ENCODE measurements at regions not wholly inside any gene's neighbourhood (a gene's known extent, or its start where the extent isn't known, plus 50 kb on each side); places are given as distances from the start of the nearest gene placed in this dataset.
"Not testable (repeated sequence)": the region's sequence is repeated elsewhere in the genome, so short reads cannot be mapped to it uniquely, and the experiment has no call there.

- no peak overlapping the region for H3K27ac ChIP-seq
- no peaks in the 10 kb centered on the region for H3K4me1 ChIP-seq (ENCODE audit: low read depth)
- H3K36me3 ChIP-seq, result no peaks in the 10 kb centered on the region
- no peak overlapping the region for H3K4me3 ChIP-seq
- H3K9me3 ChIP-seq (ENCODE audit: low read depth), result no peaks in the 10 kb centered on the region
- H3K27me3 ChIP-seq, result no peaks in the 10 kb centered on the region
- TF ChIP-seq, protein P1, sequence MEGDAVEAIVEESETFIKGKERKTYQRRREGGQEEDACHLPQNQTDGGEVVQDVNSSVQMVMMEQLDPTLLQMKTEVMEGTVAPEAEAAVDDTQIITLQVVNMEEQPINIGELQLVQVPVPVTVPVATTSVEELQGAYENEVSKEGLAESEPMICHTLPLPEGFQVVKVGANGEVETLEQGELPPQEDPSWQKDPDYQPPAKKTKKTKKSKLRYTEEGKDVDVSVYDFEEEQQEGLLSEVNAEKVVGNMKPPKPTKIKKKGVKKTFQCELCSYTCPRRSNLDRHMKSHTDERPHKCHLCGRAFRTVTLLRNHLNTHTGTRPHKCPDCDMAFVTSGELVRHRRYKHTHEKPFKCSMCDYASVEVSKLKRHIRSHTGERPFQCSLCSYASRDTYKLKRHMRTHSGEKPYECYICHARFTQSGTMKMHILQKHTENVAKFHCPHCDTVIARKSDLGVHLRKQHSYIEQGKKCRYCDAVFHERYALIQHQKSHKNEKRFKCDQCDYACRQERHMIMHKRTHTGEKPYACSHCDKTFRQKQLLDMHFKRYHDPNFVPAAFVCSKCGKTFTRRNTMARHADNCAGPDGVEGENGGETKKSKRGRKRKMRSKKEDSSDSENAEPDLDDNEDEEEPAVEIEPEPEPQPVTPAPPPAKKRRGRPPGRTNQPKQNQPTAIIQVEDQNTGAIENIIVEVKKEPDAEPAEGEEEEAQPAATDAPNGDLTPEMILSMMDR (IDR thresholded peaks at IDR 0.05; ENCODE audit: low read depth, low read length), result no peak
- DNase-seq (ENCODE audit: low read depth in 1 of 2, low spot score in 1 of 2), result no peak
Observed at GRCh38 chr6:147991961-147992360, 350.7 kb upstream of the SASH1 start.

GRCh38 chr6:147999001-147999540, 343.6 kb upstream of the SASH1 start:
- H3K4me1 ChIP-seq (ENCODE audit: low read depth), result no peaks in the 10 kb centered on the region
- H3K27me3 ChIP-seq, result no peaks in the 10 kb centered on the region
- TF ChIP-seq, protein P1 (IDR thresholded peaks at IDR 0.05; ENCODE audit: low read depth, low read length), result no peak
- DNase-seq (ENCODE audit: low read depth in 1 of 2, low spot score in 1 of 2), result no peak
- H3K9me3 ChIP-seq (ENCODE audit: low read depth), result no peaks in the 10 kb centered on the region
- no peak overlapping the region for H3K27ac ChIP-seq
- no peaks in the 10 kb centered on the region for H3K36me3 ChIP-seq
- H3K4me3 ChIP-seq, result no peak overlapping the region

GRCh38 chr6:148001844-148002642, 340.6 kb upstream of the SASH1 start:
- Histone ChIP-seq H3K27me3 (no peaks in the 10 kb centered on the region), H3K27ac (no peak overlapping the region), H3K36me3 (no peaks in the 10 kb centered on the region), H3K4me3 (no peak overlapping the region), H3K9me3 (ENCODE audit: low read depth) (no peaks in the 10 kb centered on the region), H3K4me1 (ENCODE audit: low read depth) (no peaks in the 10 kb centered on the region)
- DNase-seq (ENCODE audit: low read depth in 1 of 2, low spot score in 1 of 2), result no peak
- TF ChIP-seq, protein P1 (IDR thresholded peaks at IDR 0.05; ENCODE audit: low read depth, low read length), result no peak

- no peaks in the 10 kb centered on the region for H3K4me1 ChIP-seq (ENCODE audit: low read depth)
- H3K9me3 ChIP-seq (ENCODE audit: low read depth), result no peaks in the 10 kb centered on the region
- DNase-seq (ENCODE audit: low read depth in 1 of 2, low spot score in 1 of 2), result peak in 1 of 2 donors; percentile 11
- TF ChIP-seq, protein P1 (IDR thresholded peaks at IDR 0.05; ENCODE audit: low read depth, low read length), result no peak
- no peak overlapping the region for H3K4me3 ChIP-seq
- no peaks in the 10 kb centered on the region for H3K36me3 ChIP-seq
- H3K27ac ChIP-seq, result no peak overlapping the region
- no peaks in the 10 kb centered on the region for H3K27me3 ChIP-seq
Observed at GRCh38 chr6:148004651-148005050, 338.0 kb upstream of the SASH1 start.

GRCh38 chr6:148005806-148006205, 336.8 kb upstream of the SASH1 start:
- Histone ChIP-seq H3K4me3 (no peak overlapping the region), H3K4me1 (ENCODE audit: low read depth) (no peaks in the 10 kb centered on the region), H3K9me3 (ENCODE audit: low read depth) (no peaks in the 10 kb centered on the region), H3K27ac (no peak overlapping the region), H3K36me3 (no peaks in the 10 kb centered on the region), H3K27me3 (no peaks in the 10 kb centered on the region)
- TF ChIP-seq, protein P1 (IDR thresholded peaks at IDR 0.05; ENCODE audit: low read depth, low read length), result no peak
- no peak for DNase-seq (ENCODE audit: low read depth in 1 of 2, low spot score in 1 of 2)

- not testable (repeated sequence) for H3K4me1 ChIP-seq (ENCODE audit: low read depth); H3K36me3 ChIP-seq; H3K27me3 ChIP-seq; H3K4me3 ChIP-seq; H3K27ac ChIP-seq; H3K9me3 ChIP-seq (ENCODE audit: low read depth); DNase-seq (ENCODE audit: low read depth in 1 of 2, low spot score in 1 of 2)
Observed at GRCh38 chr6:148010516-148010915, 332.1 kb upstream of the SASH1 start.

All from cardiac muscle cell (in vitro differentiated cells and primary cell).